GM04504 (cell line): ENCODE measurements at regions not wholly inside any gene's neighbourhood (a gene's known extent, or its start where the extent isn't known, plus 50 kb on each side); places are given as distances from the start of the nearest gene placed in this dataset.
A peak's percentile ranks its signal among the peaks of the same experiment; 100 is the strongest.
"Not testable (repeated sequence)": the region's sequence is repeated elsewhere in the genome, so short reads cannot be mapped to it uniquely, and the experiment has no call there.

Experiments
- DNase-seq: peaks from one replicate; pipeline ENCODE4 v3.0.0-alpha.2; 2012; ENCODE audit warnings: low read depth

DNA sequence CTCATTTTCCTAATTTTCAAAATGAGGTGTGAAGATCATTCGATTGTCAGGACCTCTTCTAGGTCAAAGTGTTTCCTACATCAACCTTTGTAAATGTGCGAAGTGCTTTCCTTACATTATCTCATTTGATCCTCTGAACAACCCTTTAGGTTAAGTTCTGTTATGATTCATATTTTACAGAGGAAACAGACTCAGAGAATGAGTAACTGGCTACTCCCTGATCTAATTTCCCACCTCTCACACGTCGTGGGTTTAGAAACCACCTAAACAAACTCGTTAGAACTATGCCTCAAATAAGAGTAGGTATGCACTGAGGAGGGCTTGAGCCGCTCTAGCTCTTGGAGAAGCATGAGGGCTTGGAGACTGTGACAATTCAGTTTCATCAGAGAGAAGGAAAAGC lies 148.6 kb downstream of the CD47 start:
- no peak for DNase-seq

DNA sequence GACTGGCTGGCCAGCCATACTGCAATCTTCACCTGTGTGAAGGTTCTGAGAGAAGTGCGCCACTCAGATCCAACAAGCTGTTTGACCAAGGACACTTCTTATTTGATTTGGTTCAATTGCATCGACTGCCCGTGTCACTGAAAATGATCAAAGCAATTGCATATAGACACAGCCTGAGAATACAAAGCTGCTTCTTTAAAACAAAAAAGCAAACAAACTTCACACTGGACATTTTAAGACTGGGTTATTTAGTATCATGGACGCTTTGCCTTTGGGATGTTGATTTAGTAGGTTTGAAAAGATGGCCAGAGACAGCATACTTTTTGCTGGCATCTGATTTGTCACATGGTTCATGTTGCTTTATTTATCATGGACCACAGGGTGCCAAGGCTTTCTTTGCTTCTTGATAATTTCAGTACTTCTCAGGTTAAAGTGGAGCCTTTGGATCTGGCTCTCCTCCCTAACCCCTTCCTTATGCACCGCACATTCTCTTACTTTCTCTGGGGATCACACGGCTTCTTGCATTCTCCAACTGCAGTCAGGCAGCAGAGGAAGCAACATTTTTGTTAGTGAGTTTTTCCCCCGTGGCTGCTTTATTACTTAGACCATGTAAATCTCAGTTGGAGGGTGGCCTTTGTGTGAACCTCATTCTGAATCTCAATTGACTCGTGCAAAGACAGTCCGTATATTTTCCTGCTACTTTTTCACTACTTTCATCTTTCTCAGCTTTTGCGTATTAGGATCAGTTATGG lies 151.0 kb downstream of the CD47 start:
- no peak for DNase-seq

GRCh38 chr3:107938143-107938542 lies 152.7 kb downstream of the CD47 start:
- peak; percentile 58 for DNase-seq

DNA sequence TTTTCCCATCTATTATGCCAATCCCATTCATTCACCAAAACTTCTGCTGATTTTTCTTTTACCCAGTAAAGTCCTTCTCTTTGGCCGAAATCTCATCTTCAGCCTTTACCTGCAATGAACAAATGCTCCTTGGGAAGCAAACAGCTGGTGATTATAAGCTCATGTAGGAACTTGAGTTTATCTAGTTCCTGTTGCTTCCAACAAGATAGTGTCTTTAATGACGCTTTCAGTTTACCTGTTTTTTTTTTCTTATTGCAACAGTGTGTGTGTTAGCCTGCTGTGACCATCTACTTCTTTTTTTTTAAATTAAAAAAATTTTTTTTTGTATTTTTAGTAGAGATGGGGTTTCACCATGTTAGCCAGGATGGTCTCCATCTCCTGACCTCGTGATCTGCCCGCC lies 156.0 kb downstream of the CD47 start:
- DNase-seq: no peak

DNA sequence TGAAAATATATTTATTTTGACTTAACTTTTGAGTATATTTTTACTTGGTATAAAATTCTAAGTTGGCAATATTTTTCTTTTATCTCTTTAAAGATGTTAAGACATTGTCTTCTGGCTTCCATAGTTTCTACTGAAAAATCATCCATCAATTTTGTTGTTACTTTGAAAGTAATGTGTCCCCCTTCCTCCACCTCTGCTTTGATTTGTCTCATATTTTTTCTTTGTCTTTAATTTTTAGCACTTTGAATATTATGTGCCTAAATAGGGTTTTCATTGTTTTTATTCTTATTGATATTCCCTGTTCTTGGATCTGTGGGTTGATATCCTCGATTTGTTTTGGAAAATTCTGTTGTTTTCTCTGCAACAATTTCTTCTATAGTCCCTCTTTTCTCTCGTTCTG lies 157.4 kb downstream of the CD47 start:
- DNase-seq: no peak

DNA sequence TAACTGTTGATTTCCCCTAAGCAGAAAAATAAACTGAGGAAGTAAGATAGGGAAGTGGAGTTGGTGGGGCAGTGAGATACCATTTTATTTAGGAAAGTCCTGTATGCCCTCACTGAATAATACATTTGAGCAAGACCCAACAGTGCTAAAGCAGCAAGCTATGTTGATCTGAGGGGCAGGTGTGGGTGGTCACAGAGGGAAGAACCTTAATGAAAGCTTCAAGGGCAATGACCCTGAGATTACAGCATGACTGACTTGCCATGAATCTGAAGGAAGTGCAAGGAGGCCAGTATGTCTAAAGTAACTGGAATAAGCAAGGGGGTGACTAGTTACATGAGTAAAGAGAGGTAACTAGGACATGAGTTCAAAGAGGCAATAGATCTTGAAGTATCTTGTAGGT lies 159.5 kb downstream of the CD47 start:
- DNase-seq: no peak

DNA sequence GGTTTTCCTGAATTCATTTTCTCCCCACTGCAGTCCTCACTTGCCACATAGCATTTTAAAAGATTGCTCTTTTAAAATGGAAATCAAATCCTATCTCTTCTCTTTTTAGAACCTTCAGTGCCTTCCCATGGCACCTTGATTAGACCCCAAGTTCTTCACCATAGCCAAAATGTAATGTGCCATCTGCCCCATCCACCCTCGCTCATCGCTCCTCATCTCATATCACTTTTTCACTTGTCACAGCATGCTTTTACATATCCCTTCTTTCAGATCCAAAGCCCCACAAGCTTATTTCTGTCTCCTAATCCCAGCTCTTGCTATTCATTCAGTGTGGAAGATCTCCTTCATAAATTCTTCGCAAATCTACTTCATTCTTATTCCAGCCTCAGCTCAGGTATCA lies 161.7 kb downstream of the CD47 start:
- DNase-seq: no peak

GRCh38 chr3:107928084-107928445 lies 162.8 kb downstream of the CD47 start:
- no peak for DNase-seq

DNA sequence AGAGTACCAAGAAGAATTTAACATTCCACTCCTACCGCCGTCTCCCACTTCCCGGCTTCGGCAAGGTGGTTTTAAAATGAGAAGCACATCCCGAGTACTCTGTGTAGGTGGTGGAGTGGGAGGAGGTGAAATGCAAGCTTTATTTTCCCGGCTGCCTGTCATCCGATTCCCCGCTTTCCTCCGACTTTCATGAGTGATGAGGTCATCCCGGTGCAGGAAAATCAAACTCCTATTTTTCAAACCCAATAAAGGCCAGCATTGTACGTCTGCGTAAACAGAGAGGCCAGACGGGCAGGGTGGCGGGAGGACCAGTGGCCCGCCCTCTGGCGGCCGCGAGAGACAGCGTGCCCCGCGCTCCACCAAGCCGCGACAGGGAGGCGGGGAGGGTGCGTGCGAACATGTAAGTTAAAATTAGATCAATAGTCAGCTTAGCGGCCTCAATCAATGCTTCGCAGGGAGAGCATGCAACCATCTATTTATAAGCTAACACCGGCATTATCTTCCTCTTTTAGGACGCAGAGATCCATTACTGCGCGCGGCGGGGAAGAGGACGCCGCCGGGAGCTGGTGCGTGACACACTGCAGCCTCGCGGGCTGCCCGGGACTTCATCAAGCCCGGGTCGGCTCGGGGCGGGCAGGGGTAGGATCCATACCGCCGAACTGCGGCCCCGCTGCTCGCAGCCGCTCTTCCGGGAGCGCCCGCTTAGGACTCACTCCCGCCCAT lies 163.3 kb downstream of the CD47 start:
- peak; percentile 21 for DNase-seq

- DNase-seq: no peak
Observed at GRCh38 chr3:107925851-107926250, 165.0 kb downstream of the CD47 start.

DNA sequence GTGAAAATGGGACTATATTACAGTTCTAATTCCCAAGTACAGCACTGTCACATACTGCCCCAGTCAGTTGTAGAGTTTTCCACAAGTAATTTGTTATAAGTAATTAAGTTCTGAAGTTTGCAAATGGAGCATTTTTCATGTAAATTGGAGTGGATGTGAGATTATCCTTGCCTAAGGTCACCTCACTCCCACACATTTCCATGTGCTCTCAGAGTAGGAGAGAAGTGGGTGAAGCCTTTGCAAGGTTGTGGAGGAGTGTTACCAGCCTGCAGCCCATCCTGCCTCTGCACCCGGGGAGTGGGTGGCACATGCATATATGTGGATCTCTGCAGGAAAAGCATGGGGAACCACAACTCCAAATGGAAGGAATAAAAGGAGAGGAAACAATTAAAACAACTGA lies 169.8 kb downstream of the CD47 start:
- no peak for DNase-seq

DNA sequence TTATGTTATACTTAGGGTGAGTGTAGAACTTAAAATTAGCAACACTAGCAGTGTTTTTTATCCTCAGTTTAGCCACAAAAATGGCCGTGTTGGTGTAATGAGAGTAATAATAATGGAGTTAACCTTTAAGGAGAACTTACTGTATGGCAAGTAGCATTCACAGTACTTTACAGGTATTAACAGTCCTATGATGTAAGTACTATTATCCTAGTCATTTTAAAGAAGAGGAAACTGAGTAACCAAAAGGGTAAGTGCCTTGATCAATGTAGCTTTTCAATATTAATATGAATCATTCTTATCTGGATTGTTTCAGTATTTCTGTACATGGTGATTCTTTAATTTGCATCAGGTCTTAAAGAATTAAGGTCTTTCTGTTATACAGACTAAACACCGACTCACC lies 170.3 kb downstream of the CD47 start:
- DNase-seq: no peak

DNA sequence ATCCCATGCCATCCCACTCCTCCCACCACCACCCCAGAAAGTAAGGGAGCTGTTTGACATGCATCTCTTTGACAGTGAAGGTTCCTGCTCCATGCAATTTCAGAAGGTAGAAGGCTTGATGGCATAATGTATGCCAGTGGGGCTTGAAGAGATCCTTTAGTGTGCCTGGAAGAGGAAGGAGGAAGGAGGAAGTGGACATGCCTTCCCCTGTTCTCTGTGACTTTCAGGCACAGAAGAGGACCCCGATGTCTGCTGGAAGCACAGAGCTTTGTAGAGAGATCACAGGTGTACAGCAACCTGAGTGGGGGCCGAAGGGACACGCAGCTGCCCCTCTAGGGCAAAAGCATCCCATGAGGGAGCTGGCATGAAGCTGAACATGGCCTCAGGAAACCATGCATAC lies 171.6 kb downstream of the CD47 start:
- DNase-seq: no peak

DNA sequence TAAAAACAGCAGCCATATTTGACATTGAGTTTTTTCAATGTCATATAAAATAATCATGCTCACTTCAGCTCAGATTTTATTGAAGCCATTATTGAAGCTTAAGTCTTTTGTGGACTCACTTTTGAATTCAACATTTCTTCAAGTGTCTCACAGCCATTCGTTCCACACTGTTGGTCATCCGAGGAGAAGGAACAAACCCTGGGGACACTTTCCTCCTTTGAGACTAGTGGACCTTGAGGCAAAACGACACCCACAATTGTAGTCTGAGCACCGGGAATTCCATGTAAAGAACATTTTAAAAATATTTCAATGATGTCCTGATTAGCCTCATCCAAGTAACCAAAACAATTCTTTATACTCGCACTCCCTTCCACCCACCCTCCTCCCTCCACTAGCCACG lies 174.7 kb downstream of the CD47 start:
- no peak for DNase-seq

DNA sequence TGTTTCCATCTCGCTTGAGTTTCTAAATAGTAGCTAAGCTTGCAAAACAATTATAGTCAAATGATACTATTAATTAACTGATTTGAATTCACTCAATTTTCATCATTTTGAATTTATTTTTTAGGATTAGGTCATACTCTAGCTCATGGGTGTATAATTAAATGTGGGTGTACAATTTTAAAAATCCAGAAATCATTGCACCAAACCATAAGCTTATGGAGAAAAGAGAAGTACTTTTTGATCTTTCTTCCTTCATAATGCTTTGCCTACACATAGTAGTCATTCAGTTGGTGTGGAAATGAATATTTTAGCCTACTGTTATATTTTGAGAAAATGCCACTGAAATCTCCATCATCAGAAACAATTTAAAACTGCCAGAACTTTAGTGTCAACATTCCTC lies 175.1 kb downstream of the CD47 start:
- DNase-seq: no peak

- no peak for DNase-seq
Observed at GRCh38 chr3:107913701-107914100, 177.1 kb downstream of the CD47 start.

DNA sequence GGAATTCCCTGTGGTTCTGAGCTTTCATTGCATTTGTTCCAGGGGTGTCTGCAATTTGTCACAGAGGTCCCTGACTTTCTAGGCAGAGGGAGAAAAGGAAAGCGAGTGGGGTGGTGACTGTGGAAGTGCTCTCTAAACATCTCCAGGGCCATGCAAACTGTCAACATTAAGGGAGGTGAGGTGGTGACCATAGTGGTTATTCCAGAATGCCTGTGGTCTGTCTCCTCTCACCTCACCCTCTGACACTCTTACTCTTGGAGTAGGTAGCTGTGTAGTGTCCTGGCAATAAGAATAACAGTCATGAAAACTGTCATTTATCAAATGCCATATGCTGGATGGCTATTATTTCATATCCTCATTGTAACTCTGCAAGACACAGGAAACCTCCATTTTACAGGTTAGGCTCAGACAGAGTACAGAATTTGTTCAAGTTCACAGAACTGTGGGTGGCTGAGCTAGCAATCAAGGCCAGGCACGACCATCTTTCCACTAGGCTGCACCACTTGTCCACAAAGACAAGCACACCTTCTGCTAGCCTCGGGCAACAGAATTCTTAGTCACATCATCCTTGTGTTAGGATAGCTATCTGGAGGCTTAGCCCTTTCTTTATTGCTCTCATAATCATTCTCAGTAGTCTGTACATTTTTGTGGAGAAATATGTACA lies 179.4 kb downstream of the CD47 start:
- no peak for DNase-seq

GRCh38 chr3:107910713-107911259 lies 180.0 kb downstream of the CD47 start:
- DNase-seq: no peak

- DNase-seq: not testable (repeated sequence)
Observed at GRCh38 chr3:107909583-107909982, 181.2 kb downstream of the CD47 start.

- no peak for DNase-seq
Observed at GRCh38 chr3:107907996-107908395, 182.8 kb downstream of the CD47 start.

- DNase-seq: no peak
Observed at GRCh38 chr3:107904536-107905066, 186.2 kb downstream of the CD47 start.

DNA sequence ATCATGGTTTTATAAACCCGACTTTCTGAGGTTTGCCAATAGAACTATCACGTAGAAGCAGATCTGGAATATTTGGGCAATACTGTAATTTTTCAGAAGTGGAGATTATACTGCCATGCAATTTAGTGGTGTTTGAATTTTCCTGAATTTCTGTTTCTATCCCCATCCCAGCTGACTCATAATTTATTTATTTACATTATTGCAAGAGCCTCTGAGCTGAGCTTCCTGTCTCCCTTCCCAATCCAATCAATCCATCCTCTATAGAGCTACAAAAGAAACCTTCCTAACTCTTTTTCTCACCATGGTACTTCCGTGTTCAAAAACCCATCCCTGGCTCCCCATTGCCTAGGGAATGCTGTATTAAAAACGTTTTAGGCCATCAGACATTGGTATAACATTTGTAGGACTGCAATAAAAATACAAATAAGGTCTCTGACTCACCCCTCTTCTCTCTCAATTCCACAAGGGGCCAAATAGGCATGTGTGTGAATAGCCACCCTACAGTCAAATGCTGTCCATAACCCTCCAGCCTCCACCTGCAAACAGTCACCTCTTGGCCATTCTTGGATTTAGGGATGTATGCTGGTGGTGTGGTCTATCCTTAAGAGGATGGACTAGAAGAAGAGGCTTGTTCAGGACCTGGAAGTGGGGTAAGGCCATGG lies 190.7 kb downstream of the CD47 start:
- no peak for DNase-seq
